ENCODE measurements at regions not wholly inside any gene's neighbourhood (a gene's known extent, or its start where the extent isn't known, plus 50 kb on each side); places are given as distances from the start of the nearest gene placed in this dataset.
"Not testable (repeated sequence)": the region's sequence is repeated elsewhere in the genome, so short reads cannot be mapped to it uniquely, and the experiment has no call there.

DNA sequence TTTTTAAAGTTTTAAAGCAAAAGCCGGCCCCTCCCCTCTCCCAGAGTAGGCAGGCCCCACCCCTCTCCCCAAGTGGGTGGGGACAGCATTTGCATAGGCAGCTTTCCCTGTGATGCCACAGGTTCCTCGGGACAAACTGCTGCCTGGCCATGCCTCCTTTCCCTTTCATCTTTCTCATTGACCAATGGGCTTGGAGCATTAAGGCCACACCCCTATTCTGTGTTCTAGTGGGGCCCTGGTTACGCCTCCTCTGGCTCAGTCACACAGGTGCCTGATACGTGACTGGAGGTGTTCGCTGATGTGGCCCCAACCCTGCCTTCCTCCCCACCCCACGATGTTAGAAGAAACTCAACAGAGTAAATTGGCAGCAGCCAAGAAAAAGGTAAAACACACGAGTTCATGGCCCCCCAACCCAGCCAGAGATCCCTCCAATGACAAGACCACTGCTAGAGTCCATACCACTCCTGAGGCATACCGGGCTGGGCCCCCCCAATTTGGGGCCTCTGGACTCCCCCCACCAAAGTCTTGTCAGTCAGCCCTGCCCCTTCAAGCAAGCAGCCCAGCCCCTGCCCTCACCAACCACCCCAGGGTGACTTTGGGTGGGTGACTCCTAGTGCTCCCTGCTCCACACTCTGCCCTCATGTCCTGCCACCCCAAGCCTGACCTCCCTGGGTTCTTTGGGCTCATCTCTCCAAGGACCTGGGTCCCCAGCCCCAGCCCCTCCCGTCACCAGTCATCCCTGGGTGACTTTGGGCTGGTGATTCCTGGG lies 62.8 kb upstream of the CSPG4 start:
- Mint-ChIP-seq H3K9me3 (ENCODE audit: unreplicated experiment) (no peaks in the 10 kb centered on the region), H3K27ac (ENCODE audit: unreplicated experiment) (peak overlapping the region; percentile 97), H3K27me3 (ENCODE audit: insufficient read depth, unreplicated experiment) (no peaks in the 10 kb centered on the region), H3K4me3 (ENCODE audit: unreplicated experiment) (no peak overlapping the region), H3K36me3 (ENCODE audit: insufficient read depth, unreplicated experiment) (peaks cover 7% of the 10 kb centered on the region), H3K4me1 (ENCODE audit: low read depth, unreplicated experiment) (peaks cover 35% of the 10 kb centered on the region)
- ChIA-PET CTCF (no interaction called here), POLR2A (interaction anchor here (0.5 kb wide), 1 partner anchor 29 kb away, joined by 3 read pairs; no protein-coding TSS in a partner anchor)
- peak; percentile 48 to 64 for DNase-seq
- TF ChIP-seq CTCF (IDR thresholded peaks at IDR 0.05; ENCODE audit: insufficient read depth in 1 of 2, low read depth in 1 of 2, low read length in 1 of 2, severe bottlenecking in 1 of 2, unreplicated experiment in 1 of 2), result no peak
- intact Hi-C loops (cut with micrococcal nuclease; ENCODE audit: unreplicated experiment), result no loop called here
- no peaks in the 10 kb centered on the region for H3K27me3 ChIP-seq (replicated peaks; ENCODE audit: control insufficient read depth, insufficient read depth, low read length)
- no peaks in the 10 kb centered on the region for H3K9me3 ChIP-seq
- peaks cover 31% of the 10 kb centered on the region for H3K4me1 ChIP-seq
- no peaks in the 10 kb centered on the region for H3K36me3 ChIP-seq (ENCODE audit: control insufficient read depth, insufficient read depth, low read length)
- no peak overlapping the region for H3K4me3 ChIP-seq (ENCODE audit: low read depth, low read length)
- no TSS peak for BruUV-seq (replicated peaks)

GRCh38 chr15:75773974-75774373 lies 61.3 kb upstream of the CSPG4 start:
- POLR2A ChIA-PET, CTCF ChIA-PET: not testable (repeated sequence)

GRCh38 chr15:75771054-75771453 lies 58.4 kb upstream of the CSPG4 start:
- H3K27me3 Mint-ChIP-seq (ENCODE audit: insufficient read depth, unreplicated experiment); intact Hi-C loops (cut with micrococcal nuclease; ENCODE audit: unreplicated experiment); H3K36me3 Mint-ChIP-seq (ENCODE audit: insufficient read depth, unreplicated experiment); H3K27me3 ChIP-seq (replicated peaks; ENCODE audit: control insufficient read depth, insufficient read depth, low read length); H3K4me3 ChIP-seq (ENCODE audit: low read depth, low read length); H3K9me3 Mint-ChIP-seq (ENCODE audit: unreplicated experiment); BruUV-seq (replicated peaks); H3K9me3 ChIP-seq; CTCF ChIA-PET; POLR2A ChIA-PET; H3K36me3 ChIP-seq (ENCODE audit: control insufficient read depth, insufficient read depth, low read length); H3K27ac Mint-ChIP-seq (ENCODE audit: unreplicated experiment): not testable (repeated sequence)
- DNase-seq, result peak in 1 of 2 experiments; percentile 28
- peak overlapping the region; percentile 34 for H3K4me3 Mint-ChIP-seq (ENCODE audit: unreplicated experiment)
- H3K4me1 Mint-ChIP-seq (ENCODE audit: low read depth, unreplicated experiment), result peaks cover 31% of the 10 kb centered on the region
- H3K4me1 ChIP-seq, result peaks cover 25% of the 10 kb centered on the region

More at GRCh38 chr15:75773974-75774373, 61.3 kb upstream of the CSPG4 start:
- H3K9me3 ChIP-seq; H3K36me3 ChIP-seq (ENCODE audit: control insufficient read depth, insufficient read depth, low read length); H3K9me3 Mint-ChIP-seq (ENCODE audit: unreplicated experiment); DNase-seq; H3K4me3 ChIP-seq (ENCODE audit: low read depth, low read length); H3K27me3 ChIP-seq (replicated peaks; ENCODE audit: control insufficient read depth, insufficient read depth, low read length); BruUV-seq (replicated peaks); H3K27me3 Mint-ChIP-seq (ENCODE audit: insufficient read depth, unreplicated experiment); H3K27ac Mint-ChIP-seq (ENCODE audit: unreplicated experiment); H3K4me3 Mint-ChIP-seq (ENCODE audit: unreplicated experiment); H3K36me3 Mint-ChIP-seq (ENCODE audit: insufficient read depth, unreplicated experiment); intact Hi-C loops (cut with micrococcal nuclease; ENCODE audit: unreplicated experiment): not testable (repeated sequence)
- peaks cover 43% of the 10 kb centered on the region for H3K4me1 Mint-ChIP-seq (ENCODE audit: low read depth, unreplicated experiment)
- peaks cover 36% of the 10 kb centered on the region for H3K4me1 ChIP-seq

DNA sequence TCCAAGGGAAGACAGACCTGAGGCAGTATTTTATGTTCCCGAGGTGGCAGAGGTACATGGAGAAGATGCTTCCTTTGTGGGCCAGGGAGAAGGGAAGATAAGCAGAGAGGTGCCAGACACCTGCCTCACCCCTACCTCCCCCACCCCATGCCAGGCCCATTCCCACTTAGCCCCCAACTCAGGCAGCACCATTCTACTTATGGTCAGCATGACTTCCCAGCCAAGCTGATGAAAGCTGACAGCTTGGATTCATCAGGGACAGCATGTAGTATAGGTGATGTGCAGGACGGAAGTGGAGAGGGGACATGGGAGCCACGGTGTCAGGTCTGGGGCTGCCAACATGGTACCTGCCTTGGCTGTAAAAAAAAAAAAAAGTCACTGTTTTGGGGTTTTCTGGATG lies 57.5 kb upstream of the CSPG4 start:
- no peak for DNase-seq
- no TSS peak for BruUV-seq (replicated peaks)
- Mint-ChIP-seq H3K9me3 (ENCODE audit: unreplicated experiment) (no peaks in the 10 kb centered on the region), H3K4me3 (ENCODE audit: unreplicated experiment) (no peak overlapping the region), H3K27ac (ENCODE audit: unreplicated experiment) (no peak overlapping the region), H3K4me1 (ENCODE audit: low read depth, unreplicated experiment) (peaks cover 24% of the 10 kb centered on the region), H3K36me3 (ENCODE audit: insufficient read depth, unreplicated experiment) (no peaks in the 10 kb centered on the region), H3K27me3 (ENCODE audit: insufficient read depth, unreplicated experiment) (no peaks in the 10 kb centered on the region)
- H3K27me3 ChIP-seq (replicated peaks; ENCODE audit: control insufficient read depth, insufficient read depth, low read length), result no peaks in the 10 kb centered on the region
- intact Hi-C loops (cut with micrococcal nuclease; ENCODE audit: unreplicated experiment), result no loop called here
- CTCF ChIA-PET, result no interaction called here
- POLR2A ChIA-PET, result no interaction called here
- no peaks in the 10 kb centered on the region for H3K9me3 ChIP-seq
- no peak for TF ChIP-seq CTCF (IDR thresholded peaks at IDR 0.05; ENCODE audit: insufficient read depth in 1 of 2, low read depth in 1 of 2, low read length in 1 of 2, severe bottlenecking in 1 of 2, unreplicated experiment in 1 of 2)
- H3K36me3 ChIP-seq (ENCODE audit: control insufficient read depth, insufficient read depth, low read length), result no peaks in the 10 kb centered on the region
- H3K4me1 ChIP-seq, result peaks cover 18% of the 10 kb centered on the region
- H3K4me3 ChIP-seq (ENCODE audit: low read depth, low read length), result no peak overlapping the region

- H3K36me3 ChIP-seq (ENCODE audit: control insufficient read depth, insufficient read depth, low read length); H3K27ac Mint-ChIP-seq (ENCODE audit: unreplicated experiment); H3K9me3 Mint-ChIP-seq (ENCODE audit: unreplicated experiment); H3K4me3 ChIP-seq (ENCODE audit: low read depth, low read length); CTCF ChIA-PET; H3K27me3 ChIP-seq (replicated peaks; ENCODE audit: control insufficient read depth, insufficient read depth, low read length); DNase-seq; POLR2A ChIA-PET; H3K27me3 Mint-ChIP-seq (ENCODE audit: insufficient read depth, unreplicated experiment); H3K4me3 Mint-ChIP-seq (ENCODE audit: unreplicated experiment); intact Hi-C loops (cut with micrococcal nuclease; ENCODE audit: unreplicated experiment); H3K9me3 ChIP-seq; BruUV-seq (replicated peaks); H3K36me3 Mint-ChIP-seq (ENCODE audit: insufficient read depth, unreplicated experiment): not testable (repeated sequence)
- peaks cover 24% of the 10 kb centered on the region for H3K4me1 Mint-ChIP-seq (ENCODE audit: low read depth, unreplicated experiment)
- H3K4me1 ChIP-seq, result peaks cover 18% of the 10 kb centered on the region
These were observed 55.9 kb upstream of the CSPG4 start for GRCh38 chr15:75768526-75768925.
